HG03103 (cell line): ENCODE measurements at regions not wholly inside any gene's neighbourhood (a gene's known extent, or its start where the extent isn't known, plus 50 kb on each side); places are given as distances from the start of the nearest gene placed in this dataset.
"Not testable (repeated sequence)": the region's sequence is repeated elsewhere in the genome, so short reads cannot be mapped to it uniquely, and the experiment has no call there.

Source experiments
- ATAC-seq: cut with Tn5 transposase; IDR thresholded peaks from one replicate; pipeline ENCODE4 v1.9.1; 2021; ENCODE audit warnings: low read depth; ENCODE audit not compliant: unreplicated experiment

DNA sequence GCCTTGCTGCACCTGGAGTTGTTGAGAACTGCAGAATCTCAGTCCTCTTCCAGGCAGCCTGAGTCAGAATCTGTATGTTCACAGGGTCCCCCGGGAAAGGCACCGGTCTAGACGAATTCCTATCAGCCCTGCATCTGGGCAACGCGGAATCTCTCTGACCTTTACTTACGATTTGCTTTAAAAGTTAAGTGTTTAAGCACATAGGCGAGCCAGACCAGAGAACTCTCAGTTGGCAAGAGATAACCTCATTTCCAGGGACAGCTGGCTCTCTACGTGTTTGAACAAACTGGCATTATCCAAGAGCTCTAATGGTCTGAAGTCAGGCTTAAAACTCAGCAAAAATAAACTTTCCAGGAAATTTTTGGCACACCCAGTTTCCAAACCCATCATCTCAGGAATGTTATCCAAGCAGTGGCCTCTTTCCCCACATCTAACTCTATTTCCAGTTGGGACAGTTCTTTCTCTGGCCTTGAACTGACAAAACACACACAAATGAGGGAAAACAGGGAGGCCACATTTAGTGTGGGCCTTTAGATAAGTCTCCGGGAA is 53.4 kb downstream of the HES1 start:
- ATAC-seq: no peak

DNA sequence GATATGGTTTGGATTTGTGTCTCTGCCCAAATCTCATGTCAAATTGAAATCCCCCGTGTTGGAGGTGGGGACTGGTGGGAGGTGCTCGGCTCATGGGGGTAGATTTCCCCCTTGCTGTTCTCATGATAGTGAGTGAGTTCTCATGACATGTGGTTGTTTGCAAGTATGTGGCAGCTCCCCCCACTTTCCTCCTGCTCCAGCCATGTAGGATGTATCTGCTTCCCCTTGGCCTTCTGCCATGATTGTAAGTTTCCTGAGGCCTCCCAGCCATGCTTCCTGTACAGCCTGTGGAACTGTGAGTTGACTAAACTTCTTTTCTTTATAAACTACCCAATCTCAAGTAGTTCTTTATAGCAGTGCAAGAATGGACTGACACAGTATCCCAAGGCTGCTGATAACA is 55.9 kb downstream of the HES1 start:
- ATAC-seq: not testable (repeated sequence)

DNA sequence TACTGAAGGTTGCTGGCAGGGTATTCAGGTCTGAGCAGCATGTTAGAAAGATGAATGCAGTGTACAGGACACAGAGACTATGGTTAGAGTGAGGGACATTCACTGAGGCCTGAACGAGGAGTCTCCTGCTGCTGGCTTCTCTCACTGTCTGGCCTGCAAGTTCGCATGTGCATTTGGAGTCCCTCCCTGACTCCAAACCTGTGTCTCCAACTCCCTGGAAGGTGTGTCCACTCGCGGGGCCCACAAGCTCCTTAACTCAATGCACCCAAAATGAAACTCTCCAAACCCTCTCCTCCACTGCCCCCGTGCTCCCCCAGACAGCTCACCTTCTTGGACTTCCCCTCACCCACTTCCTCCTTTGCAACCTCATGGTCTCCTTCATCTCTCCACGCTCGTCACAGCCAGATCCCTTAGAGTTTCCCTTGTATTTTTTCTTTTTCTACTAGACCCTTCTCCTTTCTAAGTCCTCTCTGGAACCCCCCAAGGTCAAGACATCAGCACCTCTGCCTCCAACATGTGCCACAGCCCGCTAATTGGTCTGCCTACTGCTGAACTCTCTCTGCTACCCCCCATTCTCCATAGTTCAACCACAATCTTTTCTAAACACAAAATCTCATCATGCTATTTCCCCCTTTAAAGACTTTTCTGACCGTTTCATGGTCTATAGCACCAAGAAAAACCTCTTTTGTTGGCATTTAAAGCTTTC is 58.3 kb downstream of the HES1 start:
- no peak for ATAC-seq

DNA sequence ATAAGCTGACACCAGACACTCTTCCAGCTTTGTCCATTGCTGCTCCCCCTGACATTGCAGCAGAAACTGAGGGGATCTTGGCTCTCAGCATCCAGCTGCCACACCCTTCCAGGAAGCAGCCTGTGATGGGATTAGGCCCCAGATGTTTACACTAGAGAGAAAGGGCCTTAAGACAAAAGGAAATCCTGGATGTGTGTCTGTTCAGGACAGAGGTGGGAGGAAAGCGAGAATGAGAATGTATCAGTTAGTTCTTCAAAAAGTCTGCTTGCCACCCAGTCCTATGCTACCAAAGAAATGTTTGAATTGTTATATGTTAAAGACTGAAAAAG is 58.8 kb downstream of the HES1 start:
- ATAC-seq: no peak

DNA sequence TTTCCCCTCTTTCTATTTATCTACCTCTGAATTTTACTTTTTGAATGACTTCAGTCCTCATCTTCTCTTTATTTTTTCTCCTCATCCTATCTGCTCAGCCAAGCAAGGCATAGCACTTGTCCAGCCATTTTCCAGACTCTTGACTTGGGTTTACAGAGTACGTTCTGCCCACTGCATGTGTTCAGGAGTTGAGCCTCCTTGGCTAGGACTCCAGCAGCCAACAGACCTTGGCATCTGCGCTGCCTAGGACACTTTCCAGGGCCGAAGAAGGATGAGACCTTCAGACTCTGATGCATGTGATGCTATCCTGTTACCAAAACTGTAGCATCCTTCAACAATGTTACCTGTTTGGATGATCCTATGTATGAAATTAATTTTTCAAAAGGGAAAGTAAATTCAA is 59.7 kb downstream of the HES1 start:
- ATAC-seq: no peak

DNA sequence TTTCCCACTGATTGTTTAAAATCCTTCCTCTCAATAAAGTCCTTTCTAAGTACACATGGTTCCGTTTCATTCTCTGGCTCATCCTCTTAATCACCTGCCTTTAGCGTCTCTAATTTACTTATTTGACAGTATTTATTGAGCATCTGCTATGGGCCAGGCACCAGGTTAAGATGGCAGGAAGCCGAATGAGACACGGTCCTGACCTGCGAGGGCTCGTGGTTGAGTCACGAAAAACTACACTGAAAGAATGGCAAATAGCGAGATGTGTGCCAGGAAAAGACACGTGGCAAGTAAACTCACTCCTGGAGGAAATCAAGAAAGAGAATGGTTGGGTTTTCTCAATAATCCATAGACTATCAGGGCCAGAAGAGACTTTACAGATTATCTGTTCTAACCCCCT is 60.9 kb downstream of the HES1 start:
- ATAC-seq: no peak

DNA sequence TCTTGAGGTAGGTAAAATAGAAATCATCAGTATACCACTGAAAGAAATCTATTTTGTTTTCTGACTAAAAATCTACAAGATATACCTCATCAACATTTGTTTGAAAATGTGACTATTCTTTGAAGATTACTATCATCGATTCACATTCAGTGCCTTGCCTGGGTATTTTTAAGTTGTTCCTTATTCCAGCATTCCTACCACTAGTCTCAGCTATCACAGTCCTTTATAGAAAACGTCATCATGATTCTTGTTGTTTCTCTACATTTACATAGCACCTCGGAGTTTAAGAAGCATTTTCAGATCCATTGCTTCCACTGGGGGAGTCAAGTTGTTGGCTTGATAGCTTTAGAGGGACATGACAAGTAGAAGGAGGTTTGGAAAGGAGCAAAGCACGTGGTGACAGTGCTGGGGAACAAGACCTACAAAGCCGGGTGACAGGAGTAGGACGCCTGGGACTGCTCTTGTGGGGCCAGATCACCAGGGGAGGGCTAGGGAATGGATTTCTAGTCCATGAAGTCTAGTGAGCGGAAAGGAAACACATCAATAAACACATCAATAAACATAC is 61.5 kb downstream of the HES1 start:
- no peak for ATAC-seq

DNA sequence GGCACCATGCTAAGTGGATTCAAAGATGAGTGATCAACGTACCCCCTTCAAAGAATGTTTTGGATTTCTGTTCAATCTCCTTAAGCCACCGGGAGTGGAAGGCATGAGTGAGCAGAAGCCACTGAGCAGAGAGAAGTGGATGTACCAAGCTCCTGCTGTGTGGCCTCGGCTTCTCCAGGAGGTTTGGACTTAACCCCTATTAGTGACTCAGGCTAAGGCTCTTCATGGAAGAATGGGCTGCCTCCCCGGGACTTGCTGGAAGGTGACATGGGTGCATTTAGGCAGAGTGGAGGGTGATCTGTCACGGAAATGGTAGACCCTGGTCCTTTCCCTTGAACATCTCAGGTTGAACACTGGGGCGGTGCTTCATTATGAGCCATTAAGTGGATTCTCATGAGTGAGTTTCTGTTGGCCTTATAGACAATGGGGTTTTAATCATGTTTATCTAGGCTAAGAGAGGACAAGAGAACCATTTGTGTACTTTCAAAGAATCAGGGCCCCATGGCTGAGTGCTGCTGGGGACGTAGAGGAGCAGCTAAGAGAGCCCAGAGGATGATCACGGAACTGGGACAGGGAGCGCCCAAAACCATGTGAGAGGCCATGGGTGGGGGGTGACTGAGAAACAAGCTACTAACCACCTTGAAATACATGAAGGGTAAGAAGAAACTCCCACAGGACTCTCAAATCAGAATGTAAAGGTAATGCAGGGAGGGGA is 62.2 kb downstream of the HES1 start:
- ATAC-seq: no peak

DNA sequence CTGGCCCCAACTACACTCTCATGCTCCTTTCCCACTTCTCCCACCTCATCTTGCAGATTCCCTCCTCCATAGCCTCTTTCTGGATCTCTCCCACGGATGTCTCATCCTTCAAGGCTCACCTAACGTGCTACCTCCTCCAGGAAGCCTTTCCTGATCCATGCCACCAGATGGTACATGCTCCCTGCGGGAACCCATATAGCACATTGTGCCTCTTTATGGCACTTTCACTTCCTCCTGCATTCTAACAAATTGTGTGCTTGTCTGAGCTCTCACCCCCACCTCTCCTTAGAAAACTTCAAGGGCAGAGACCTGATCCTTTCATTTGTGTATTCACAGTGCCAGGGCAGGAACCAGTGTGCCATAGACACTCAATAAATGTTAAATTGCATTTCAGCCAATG is 63.0 kb downstream of the HES1 start:
- no peak for ATAC-seq

DNA sequence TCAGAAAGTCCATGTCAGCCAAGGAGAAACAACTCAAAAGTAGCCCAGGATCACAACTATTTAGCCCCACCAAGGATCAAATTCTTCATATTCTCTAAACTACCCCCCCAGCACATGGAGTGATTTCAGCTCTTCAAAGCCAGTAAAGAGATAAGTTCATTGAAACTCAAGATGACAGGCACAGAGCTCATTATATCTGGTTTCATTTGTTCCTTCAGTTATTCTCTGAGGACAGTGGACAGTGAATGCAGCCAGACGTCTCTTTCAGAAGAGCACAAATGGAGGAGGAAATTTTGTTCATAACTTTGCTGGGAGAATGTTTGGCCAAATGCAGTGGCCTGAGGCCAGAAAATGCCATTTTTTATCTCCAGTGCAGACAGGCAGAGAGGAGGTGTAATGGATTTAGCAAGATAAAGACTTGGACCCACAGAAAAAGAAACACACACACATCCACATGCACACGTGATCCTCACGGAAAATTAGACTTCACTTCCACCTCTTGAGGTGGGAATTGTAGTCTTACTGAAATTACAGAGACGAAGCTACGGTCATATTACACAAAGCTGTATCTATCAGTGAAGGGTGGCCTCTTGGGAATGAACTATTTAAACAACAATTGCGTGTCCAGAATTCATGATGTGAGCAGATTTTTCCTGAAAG is 64.6 kb downstream of the HES1 start:
- ATAC-seq: no peak

DNA sequence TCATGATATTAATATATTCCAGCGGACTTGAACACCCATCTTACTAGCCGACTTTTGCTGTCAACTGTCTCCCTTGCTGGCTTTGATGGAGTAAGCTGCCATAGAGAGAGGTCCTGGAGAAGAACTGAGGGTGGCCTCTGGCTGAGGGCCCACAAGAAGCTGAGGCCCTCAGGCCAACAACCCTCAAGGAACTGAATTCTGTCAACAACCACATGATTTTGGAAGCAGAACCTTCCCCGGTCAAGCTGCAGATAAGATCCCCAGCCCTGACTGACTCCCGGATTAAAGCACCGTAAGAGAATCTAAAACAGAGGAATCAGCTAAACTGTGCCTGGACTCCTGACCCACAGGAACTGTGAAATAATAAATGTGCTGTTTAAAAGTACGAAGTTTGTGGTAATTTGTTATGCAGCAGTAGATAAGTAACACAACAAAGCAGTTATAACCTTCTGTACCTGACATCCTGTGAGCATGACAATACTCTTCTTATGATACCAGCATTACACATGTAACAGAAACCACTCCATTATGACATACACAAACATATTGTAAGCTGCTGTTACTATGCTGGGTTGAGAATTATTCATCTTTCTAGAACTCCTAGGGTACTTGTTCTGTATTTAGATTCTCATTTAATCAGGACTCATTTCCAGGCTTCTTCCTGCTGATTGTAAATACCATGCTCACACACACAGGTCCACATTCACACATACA is 66.2 kb downstream of the HES1 start:
- ATAC-seq: no peak

DNA sequence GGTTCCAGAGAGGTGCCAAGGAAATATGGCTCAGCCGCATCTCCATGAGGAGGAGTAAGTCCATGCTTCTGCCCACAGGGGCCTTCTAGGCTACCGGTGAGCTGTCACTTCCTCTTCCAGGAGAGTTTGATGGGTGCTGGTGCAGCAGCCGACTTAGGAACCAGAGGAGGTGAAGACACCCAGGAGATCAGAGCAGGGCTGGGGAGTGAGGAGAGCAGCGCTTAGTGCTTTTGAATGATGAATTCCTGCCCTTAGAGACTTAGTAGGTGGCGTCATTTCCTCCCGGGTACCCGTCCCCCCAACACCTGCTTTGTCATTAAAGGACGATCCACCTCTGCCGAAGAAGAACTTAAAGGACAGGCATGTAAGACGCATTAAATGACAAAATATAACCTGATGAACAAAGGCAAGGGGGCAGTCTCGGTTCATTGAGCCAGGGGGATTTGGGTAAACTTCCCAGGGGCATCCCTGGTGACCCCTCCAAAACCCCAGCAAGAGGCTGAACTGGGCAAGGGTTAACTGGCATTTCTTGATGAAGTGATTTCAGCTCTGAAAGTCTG is 67.6 kb downstream of the HES1 start:
- ATAC-seq: no peak

DNA sequence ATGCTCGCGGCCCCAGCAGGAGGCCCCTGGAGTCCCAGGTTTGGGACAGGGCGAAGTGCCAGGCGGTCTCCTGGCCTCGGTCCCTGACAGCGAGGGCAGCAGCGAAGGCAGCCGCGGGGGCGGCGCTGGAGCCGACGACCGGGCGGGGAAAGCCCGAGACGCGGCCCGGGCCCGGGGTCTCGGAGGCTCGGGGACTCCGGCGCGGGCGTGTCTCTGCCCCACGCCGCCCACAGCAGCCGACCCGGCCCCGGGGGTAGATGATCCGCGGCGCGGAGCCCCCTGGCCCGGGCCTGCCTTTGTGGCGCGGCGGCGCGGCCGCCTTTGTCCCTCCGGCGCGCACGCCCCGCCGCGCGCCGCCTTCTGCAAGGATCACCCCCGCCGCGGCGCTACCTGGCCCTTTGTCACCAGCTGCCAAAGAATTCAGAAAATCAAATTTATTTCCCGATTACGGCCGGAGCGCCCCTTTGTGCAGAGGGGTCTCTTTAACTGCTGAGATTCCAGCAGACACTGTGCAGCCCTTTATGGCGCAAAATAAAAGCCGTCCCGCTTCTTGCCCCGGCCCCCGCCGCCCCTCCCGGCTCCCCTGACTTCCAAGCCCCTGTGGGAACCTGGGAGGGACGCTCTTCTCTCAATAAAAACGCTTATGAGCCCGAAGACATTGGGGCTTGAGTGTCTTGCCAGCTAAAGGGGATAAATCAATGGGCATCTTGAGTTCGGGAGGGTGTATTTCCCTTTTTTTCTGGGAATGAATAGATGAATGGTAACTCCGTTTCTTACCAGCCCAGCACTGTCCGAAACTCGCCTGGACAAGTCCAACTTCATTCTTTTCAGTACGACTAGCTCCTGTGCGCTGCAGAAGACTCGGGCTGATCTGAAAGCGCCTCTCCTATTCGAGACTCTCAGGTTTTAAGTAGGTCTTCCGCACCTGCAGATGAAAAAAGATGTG is 68.4 kb downstream of the HES1 start:
- no peak for ATAC-seq

DNA sequence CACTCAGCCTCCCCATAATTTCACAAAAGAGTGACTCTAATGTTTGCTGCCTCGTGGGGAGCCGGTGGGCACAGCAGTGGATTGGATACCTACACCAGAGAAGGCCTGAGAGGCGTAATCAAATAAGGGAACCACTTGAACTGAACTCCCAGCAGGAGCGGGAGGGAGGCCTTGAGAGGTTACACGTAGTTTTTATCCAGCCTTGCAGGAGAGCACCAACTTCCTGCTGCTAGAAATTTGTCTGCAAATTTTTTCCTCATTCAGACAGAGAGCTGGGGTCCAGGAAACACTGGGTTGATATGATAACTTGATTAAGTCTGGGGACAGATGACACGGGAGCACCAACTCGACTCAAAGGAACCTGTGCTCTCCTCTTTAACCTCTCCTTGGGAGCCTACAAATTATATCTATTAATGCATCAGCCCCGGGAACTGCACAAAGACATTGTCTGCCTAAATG is 69.8 kb downstream of the HES1 start:
- no peak for ATAC-seq

DNA sequence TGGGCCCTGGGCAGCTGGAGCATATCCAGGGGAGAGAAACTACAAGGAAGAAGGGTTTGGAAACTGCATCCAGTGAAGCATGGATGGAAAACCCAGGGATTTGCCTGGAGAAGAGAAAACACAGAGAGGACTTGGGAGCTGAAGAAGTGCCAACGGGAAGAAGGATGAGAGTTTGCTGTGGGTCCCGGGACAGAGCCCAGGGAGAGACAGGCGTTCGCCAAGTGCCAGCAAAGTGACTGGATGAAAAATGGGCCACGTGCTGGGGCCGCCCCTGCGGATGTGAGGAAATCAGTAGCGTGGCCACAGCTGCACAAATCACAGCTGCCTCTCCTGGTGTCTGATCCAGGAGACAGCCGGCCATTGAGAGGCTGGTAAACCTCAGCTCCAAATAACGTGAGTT is 70.4 kb downstream of the HES1 start:
- ATAC-seq: no peak

DNA sequence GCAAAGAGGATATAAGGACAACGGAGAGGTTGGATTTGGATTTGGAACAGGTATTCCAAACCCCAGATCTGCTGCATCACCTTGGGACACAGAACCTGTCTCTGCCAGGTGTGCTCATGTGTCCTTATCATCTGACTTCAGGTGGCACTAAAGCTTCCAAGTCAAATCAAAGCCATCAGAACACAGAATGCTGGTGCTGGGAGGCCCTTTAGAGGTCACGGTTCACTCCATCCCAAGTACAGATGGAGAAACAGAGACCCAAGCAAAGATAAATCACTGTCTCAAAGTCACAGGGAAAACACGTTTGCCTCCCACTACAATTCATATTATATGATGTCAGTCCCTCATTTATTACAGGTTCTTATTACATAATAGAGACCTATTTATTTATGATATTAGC is 72.8 kb downstream of the HES1 start:
- no peak for ATAC-seq

DNA sequence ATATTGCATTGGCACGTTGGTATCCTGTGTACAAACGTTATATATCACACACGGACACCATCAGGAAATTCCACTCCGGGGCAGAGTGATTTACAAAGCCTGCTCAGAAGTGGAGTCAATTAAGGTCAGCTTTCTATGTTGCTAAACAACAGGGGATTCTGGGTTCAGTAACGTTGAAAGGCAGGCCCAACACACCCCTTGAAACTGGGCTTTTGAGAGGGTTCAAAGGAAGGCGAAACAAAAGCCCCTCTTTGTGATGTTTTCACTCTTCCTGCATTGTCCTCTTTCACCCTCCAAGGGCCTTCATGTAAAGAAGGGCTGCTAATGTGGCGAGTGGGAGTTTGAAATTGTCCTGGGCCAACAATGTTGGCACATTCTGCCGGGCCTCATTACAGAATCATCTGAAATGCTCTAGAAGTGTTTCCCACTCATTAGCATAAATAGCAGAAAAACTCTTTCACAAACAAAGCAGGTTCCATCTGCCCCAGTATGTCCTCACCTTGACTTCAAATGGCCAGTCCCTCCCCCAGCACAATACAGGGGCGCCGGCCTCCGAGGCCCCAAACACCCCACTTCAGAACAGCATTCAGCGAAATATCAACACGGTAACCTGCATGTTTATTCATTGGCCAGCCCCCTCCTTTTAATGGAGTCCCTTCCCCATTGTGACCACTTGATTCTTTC is 76.4 kb downstream of the HES1 start:
- no peak for ATAC-seq

DNA sequence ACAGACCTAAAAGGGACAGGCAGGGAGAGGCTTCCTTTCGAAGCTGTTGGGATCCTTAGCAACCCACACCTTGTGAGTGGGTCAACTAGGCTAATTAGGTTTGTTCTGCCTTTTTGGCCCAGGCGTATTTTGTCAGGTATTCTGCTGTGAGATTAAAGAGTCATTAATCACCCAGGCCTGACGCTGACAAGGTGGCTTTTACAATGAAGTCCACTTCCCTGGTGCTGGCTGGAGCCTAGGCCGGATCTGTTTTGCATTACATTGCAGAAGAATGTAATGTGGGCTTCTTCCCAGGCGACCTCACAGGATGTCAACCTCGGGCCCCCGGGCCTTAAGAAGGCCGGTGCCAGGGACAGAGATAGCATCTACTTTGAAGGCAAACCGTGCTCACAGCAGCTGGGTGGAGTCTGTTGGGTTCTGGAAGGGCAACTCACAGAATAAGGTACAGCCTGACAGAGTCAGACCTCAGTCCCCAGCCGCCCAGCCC is 76.9 kb downstream of the HES1 start:
- no peak for ATAC-seq

DNA sequence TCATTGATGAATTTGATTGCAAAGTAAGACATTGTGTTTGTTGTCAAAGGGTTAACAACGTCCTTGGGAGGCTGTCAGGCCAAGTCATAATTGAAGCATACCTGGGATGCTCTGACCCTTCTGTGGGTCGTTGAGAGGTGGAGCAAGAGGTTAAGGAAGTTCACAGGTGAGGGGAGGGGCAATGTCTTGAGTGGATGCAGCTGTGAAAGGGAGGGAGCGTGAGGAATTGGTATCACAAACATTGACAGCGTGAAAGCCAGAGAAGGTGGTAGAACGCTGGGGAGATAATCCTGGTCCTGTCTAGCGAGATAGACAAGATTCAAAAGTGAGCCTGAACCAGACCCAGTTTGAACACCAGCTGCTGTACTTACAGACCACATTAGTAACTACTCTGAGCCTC is 79.4 kb downstream of the HES1 start:
- ATAC-seq: no peak
